NCI-H146 (cell line): ENCODE measurements at regions not wholly inside any gene's neighbourhood (a gene's known extent, or its start where the extent isn't known, plus 50 kb on each side); places are given as distances from the start of the nearest gene placed in this dataset.

Source experiments
- DNase-seq: peaks from one replicate; lab custom pipeline; 2025; lab: John Stamatoyannopoulos, UW

DNA sequence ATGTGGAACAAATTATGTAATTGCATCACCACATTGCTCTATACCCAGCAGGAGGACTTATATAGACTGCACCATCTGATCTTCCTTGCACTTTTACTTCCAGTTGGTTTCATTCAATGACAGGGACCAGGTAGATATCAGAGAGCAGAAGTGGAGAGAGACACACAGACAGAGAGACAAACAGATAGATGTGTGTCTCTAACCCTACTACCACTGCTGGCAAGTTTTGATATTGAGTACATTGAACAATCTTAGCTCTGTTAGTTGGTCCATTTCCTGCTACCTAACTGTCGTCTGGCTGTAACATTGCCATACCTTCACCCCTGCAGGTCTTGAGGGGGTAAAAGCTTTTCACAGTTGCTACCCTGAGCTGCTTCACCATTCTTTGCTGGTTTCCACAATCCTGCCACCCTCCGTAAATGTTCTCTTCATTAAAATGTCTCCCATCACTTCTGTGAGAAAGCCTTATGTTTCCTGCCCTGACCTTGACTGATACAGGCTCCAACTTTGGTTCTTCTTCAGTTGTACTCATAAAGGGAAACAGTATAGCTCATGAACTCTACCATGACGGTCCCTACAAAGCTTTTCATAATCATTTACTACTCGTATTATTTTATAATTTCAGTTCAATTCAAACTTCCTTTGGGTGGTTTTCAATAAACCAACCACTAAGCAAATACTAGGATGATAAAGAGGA lies 62.3 kb upstream of the ITGA4 start:
- DNase-seq = no peak

DNA sequence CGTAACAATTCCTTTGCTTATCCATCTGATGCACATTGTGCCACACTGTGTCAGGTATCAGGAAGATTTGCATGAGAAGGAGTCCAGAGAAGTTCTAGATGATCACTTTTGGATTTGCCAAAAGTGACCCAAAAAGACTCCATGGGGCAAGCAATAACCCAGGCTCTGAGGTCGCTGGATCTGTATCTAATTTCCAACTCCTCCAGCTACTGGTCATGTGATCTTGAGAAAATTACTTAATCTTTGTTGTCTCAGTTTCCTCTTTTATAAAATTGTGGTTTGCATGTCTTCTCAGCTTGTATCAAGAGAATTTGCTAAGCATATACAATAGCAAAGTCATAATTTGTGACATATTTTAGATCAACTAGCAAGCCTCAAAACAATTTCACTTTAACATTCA lies 61.3 kb upstream of the ITGA4 start:
- no peak for DNase-seq

DNA sequence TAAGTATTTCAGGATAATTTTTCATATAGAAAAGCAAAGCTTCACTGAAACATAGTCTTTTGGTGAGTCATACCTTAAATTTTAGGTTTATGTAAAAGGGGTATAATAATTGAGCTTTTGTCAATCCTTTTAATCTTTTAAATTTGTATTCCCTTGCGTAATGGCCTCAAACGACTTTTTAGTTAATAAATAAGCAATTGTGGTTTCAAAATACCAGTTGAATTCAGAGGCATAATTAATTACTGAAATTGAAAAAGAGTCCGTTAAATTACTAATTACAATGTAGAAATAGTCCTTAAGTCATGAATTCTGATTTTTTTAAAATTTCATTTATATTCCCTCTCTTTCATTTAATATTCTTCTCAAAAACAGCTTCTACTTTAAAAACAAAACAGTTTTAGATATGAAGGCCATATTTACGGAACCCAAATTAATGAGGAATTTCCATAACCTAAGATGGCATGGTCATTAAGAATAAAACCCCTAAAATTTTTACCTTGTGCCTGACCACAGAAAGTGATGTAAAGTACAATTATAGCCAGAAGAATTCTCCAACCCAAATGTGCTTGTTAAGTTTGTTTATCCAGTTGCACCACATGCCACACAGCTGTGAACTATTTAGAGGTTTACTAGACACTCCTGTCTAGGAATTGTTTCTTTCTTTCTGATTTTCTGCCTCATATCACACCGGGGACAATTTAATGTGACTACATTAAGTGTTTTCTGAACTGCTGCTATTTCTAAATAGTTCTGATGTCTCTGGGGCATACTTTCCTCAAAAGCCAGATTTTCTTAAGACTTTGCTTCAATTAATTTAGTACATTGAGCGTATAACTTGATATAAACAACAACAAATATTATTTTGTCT lies 60.7 kb upstream of the ITGA4 start:
- DNase-seq = no peak

DNA sequence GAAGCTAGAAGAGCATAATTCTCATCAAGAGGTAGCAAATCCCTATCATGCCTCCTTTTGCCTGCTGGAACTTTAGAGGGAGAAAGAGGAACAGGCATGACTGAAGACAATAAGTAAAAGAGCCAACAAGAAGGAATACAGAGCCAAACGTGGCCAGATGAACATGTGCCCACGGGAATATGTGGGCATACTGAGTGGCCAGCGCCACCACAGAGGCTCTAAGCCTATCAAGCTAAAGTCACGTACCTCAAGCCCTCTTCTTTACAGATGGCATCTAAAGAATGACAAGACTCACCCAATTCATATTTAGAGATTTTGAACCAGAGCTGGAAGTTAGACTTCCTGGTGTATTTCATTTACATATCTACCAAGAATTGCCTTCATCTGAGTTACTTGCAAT lies 59.9 kb upstream of the ITGA4 start:
- DNase-seq = no peak

DNA sequence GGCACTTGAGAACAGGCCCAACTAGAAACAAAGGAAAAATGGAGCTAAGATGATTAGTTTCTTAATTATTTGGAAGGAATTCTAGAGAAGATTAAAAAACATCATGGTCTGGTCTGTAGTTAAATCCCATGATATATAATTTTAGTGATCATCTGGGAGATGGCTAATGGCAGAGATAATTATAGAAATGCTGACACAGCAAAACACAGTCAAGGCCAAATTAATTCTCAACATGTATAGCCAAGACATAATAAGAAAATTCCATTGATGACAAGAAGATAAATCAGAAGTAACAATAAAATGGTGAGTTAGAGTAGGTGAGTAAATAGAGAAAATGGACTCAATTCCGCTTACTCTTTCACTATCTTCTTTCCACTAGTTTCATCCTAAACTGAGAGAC lies 59.2 kb upstream of the ITGA4 start:
- no peak for DNase-seq

DNA sequence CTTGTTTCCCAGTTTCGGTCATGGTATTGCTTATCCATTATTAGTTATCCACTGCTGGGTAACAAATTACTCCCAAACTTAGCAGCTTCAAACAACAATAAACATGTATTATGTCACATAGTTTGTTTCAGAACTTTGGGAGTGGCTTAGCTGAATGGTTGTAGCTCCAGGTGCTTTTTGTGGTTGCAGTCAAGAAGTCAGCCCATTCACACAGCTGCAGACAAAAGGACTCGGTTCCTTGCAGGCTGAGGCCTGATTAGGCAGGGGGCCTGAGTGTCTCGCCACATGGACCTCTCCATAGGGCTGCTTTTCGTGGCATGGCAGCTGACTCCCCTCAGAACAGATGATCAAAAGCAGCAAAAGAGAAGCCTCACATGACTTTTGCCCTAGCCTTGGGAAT lies 58.2 kb upstream of the ITGA4 start:
- DNase-seq = no peak

DNA sequence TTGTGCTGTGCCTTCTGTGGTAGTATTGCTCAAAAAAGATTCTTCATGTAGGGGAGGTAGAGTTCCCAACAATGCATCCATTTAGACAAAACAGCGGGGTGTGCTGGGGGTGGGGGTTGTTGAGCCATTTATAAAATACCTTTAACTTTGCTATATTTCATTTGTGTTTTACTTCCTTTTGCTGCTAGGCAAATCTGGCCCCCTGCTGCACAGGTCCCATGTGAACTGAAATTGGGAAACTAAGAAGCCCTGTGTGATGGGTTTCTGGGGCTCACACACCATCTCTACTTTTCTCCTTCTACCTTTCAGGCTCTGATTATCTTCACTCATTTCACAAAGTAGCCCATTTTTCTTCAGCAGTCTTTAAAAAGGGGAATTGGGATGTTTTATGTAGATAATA lies 52.7 kb upstream of the ITGA4 start:
- DNase-seq = no peak

DNA sequence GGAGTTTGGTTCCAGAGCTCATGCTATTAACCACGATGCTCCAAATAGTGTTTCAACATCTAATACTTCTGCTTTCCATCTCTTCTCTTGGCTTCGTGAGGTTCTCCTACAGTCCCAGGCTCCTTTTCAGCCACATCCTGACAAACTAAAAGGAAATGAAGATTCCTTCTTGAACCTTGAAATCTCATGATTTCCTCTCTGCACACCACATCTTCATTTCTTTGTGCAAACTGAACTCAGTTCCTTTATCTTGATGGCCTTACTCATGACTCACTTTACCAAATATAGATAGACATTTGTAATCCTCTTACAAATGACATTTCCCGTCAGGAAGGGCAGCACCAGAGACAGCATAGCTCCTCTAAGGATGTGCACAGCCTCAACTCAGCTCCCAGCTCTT lies 50.0 kb upstream of the ITGA4 start:
- no peak for DNase-seq
